ENCODE measurements at regions not wholly inside any gene's neighbourhood (a gene's known extent, or its start where the extent isn't known, plus 50 kb on each side); places are given as distances from the start of the nearest gene placed in this dataset.
"Not testable (repeated sequence)": the region's sequence is repeated elsewhere in the genome, so short reads cannot be mapped to it uniquely, and the experiment has no call there.

DNA sequence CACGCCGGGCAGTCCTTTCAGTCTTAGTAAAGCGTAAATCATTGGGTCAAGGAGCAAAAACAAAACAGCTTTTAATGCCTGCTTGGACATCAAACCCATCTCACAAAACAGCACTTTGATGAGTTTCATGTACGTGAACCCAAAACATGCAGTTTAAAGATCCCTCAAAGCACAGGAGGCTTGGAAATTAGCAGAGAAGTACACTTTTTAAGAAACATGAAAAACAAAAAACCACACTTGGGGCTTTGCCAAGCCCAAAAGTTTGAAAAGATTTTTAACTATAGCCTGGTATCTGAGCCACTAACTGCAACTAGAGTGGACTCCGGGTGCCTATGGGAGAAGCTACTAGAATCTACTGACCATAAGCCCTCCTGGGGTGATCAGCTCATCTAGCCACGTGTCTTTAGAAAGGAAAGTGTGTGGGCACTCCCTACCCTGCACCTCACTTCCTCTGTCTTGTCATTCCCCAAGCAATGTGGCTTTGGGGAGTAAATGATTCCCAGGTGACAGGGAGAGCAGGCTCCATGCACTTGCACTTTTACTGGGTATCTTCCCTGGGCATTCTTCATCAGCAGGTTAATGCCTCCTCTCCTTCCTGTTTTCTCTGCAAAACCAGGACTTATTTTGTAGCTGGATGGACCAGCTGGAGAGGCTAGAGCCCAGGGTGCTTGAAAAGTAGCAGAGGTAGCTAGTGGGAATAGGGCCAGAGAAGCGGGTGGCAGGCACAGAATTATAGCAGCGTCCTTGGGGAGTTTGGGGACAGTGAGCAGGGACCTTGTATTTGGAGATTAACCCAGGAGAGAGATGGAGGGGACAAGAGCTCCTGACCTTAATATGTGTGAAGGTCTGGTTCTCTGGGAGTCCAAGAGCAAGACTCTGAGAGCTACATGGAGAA, 339.3 kb downstream of the BCL11B start:
- no peaks in the 10 kb centered on the region for H3K36me3 Mint-ChIP-seq (ENCODE audit: insufficient read depth)
- H3K4me1 Mint-ChIP-seq (ENCODE audit: low read depth) = peaks cover 77% of the 10 kb centered on the region
- H3K27me3 Mint-ChIP-seq (ENCODE audit: low read depth) = no peaks in the 10 kb centered on the region
- no peak for DNase-seq
- peak in 1 of 2 donors; percentile 24 for ATAC-seq
- H3K9me3 Mint-ChIP-seq = peaks cover 4% of the 10 kb centered on the region
- H3K4me3 Mint-ChIP-seq = peak overlapping the region; percentile 62

DNA sequence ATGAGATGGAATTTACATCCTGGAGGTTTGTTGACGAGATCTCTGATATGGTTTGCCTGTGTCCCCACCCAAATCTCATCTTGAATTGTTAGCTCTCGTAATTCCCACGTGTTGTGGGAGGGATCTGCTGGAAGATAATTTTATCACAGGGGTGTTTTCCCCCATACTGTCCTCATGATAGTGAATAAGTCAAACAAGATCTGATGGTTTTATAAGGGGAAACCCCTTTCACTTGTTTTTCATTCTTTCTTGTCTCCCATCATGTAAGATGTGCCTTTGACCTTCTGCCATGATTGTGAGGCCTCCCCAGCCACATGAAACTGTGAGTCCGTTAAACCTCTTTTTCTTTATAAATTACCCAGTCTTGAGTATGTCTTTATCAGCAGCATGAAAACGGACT, 337.4 kb downstream of the BCL11B start:
- H3K4me3 Mint-ChIP-seq; H3K36me3 Mint-ChIP-seq (ENCODE audit: insufficient read depth); DNase-seq; H3K27me3 Mint-ChIP-seq (ENCODE audit: low read depth); H3K9me3 Mint-ChIP-seq: not testable (repeated sequence)
- ATAC-seq = peak; percentile 48 to 69
- H3K4me1 Mint-ChIP-seq (ENCODE audit: low read depth) = peaks cover 85% of the 10 kb centered on the region

DNA sequence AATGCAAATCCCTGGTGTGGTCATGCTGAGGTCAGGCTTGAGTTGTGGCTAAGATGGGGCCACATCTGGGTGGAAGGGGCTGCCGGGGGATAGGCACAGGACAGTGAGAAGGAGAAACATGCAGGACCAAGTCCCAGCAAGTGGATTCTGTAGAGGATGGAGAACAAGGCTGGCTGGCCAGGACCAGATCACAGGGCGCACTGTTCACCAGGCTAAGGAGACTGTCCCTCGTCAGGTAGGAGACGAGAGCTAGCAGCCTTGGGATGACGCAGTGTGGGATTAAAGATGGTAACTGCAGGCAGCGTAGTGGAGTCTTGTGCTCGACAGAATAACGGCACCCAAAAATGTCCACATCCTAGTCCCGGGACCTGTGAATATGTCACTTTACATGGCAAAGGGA, 336.1 kb downstream of the BCL11B start:
- Mint-ChIP-seq H3K36me3 (ENCODE audit: insufficient read depth) (no peaks in the 10 kb centered on the region), H3K4me3 (no peak overlapping the region), H3K9me3 (peaks cover 4% of the 10 kb centered on the region), H3K4me1 (ENCODE audit: low read depth) (peaks cover 89% of the 10 kb centered on the region), H3K27me3 (ENCODE audit: low read depth) (no peaks in the 10 kb centered on the region)
- ATAC-seq (no peak), DNase-seq (no peak)

DNA sequence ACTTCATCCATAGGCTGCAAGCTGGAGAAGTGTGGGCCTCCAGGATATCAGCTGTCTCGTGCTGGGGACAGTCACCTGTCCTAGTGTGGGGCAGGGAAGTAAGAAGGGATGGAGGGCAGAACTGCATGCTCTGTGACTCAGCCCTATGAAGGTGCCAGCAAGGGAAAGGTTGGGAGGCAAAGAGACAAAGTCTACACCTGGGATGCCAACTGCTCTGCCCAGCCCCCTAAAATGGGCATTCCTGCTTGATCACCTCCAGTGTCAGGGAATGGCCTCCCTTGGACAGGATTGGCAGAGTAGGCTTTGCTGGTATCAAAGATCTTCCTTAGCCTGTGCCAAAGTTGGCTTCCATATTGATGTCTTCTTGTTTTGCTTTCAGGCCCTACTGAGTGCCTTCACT, 335.0 kb downstream of the BCL11B start:
- H3K27me3 Mint-ChIP-seq (ENCODE audit: low read depth) = no peaks in the 10 kb centered on the region
- no peak for DNase-seq
- no peak overlapping the region for H3K4me3 Mint-ChIP-seq
- no peak for ATAC-seq
- peaks cover 4% of the 10 kb centered on the region for H3K9me3 Mint-ChIP-seq
- H3K4me1 Mint-ChIP-seq (ENCODE audit: low read depth) = peaks cover 83% of the 10 kb centered on the region
- no peaks in the 10 kb centered on the region for H3K36me3 Mint-ChIP-seq (ENCODE audit: insufficient read depth)

DNA sequence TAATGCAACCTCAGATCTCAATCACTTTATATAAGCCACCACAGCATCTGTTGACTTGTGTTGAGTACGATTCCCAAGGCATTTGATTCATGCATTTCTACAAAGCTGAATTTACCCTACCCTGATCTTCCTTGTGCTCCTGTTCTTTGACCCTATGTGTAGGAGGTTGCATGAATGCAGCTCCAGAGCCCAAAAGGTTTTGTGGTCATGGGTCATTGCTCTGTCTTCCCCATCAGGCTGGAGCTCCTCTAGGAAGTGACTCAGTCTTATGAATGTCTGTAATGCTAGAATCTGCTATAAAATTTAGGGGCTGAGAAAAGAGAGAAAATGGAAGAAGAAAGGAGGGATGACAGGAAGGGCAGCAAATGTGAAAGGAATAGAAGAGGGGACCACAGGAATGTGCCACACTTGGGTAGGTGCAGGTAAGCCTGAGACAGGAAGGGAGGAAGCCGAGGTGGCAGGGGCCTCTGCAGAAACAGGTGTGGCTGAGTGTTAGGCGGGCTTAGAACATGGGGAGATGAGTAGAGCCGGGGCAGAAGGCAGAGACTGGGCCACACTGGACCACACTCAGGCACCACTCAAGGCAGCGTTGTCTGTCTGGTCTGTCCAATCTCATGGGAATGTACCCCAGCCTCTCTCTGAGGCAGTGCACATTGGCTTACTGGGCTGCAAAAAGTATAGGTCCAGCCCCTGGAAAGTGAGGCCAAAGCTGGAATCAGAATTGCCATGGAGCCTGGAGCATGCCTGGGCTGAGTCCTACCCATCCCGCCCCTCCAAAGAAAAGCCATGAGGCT, 334.1 kb downstream of the BCL11B start:
- H3K27me3 Mint-ChIP-seq (ENCODE audit: low read depth) = no peaks in the 10 kb centered on the region
- no peak for DNase-seq
- peaks cover 4% of the 10 kb centered on the region for H3K9me3 Mint-ChIP-seq
- no peak for ATAC-seq
- no peaks in the 10 kb centered on the region for H3K36me3 Mint-ChIP-seq (ENCODE audit: insufficient read depth)
- peaks cover 74% of the 10 kb centered on the region for H3K4me1 Mint-ChIP-seq (ENCODE audit: low read depth)
- no peak overlapping the region for H3K4me3 Mint-ChIP-seq

DNA sequence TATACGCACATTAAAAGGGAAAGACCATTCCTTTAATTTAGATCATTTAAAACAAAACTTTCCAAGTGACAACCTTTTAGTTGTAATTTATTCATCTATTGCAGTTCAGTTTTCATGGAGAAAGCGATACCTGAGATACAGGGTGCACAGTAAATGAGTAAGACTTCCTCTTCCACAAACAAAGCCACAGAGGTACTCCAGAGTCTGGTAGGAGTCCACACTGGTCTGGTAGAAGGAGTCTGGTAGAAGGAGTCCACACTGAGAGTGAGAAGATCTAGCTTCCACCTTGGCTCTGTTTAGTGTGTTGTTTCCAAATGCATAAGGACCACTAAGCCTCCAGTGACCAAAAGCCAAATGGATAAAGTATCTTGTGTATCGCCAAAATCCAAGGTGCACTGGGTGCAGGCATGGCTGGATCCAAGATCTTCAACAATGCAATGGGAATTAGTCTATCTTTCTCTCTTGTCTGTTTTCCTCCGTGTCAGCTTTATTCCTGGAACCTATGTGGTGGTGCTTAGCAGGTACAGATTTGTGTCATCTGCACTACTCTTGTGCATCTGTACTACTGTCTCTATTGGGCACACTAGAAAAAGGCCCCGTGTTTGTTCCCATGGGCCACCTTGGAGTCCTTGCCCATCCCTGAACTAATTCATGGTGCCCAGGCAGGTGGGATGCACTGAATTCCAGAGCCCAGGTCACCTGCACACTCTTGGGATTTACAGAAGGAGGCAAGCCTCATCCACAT, 331.1 kb downstream of the BCL11B start:
- no peaks in the 10 kb centered on the region for H3K27me3 Mint-ChIP-seq (ENCODE audit: low read depth)
- H3K4me1 Mint-ChIP-seq (ENCODE audit: low read depth) = peaks cover 49% of the 10 kb centered on the region
- ATAC-seq = peak in 1 of 2 donors; percentile 35
- no peaks in the 10 kb centered on the region for H3K36me3 Mint-ChIP-seq (ENCODE audit: insufficient read depth)
- peaks cover 4% of the 10 kb centered on the region for H3K9me3 Mint-ChIP-seq
- no peak overlapping the region for H3K4me3 Mint-ChIP-seq
- no peak for DNase-seq

DNA sequence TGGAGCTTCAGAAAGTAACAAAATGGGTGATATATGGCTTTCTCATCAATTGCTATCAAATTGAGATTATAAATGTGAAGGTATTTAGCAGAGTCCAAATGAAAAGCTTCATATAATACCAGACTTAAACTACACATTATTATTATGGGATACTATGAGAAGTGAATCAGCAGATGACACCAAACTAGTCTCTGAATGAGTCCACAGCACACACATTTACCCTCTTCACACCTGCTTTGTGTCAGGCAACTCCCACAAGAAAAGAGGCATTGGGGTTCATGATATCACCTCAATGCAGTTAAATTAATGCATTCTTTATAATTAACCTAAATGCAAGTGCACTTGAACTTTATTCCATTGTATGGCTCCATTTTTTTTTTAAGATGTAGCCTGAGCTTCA, 330.5 kb downstream of the BCL11B start:
- H3K9me3 Mint-ChIP-seq = peaks cover 4% of the 10 kb centered on the region
- ATAC-seq (peak; percentile 46 to 58), DNase-seq (no peak)
- H3K27me3 Mint-ChIP-seq (ENCODE audit: low read depth) = no peaks in the 10 kb centered on the region
- H3K36me3 Mint-ChIP-seq (ENCODE audit: insufficient read depth) = no peaks in the 10 kb centered on the region
- peaks cover 45% of the 10 kb centered on the region for H3K4me1 Mint-ChIP-seq (ENCODE audit: low read depth)
- H3K4me3 Mint-ChIP-seq = no peak overlapping the region

DNA sequence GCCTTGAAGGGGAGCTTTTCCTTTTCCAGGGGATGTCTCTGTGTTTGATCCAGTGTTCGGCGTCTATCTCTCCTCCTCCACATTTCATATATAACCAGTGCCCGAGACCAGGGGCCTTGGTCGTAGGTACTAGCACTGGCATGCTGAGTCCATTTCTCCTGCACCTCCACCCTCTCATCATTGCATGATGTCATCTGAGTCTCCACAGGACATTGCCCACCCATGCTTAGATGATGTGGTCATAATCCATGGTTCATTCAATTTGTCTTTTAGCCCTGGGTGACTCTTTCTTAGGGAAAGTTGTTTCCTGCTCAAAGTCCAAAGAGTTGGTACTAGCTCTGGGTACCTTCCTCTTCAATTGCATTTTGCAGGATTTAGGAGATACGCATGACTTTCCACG, 328.1 kb downstream of the BCL11B start:
- Mint-ChIP-seq H3K4me1 (ENCODE audit: low read depth) (peaks cover 32% of the 10 kb centered on the region), H3K27me3 (ENCODE audit: low read depth) (no peaks in the 10 kb centered on the region), H3K36me3 (ENCODE audit: insufficient read depth) (no peaks in the 10 kb centered on the region), H3K4me3 (no peak overlapping the region), H3K9me3 (no peaks in the 10 kb centered on the region)
- ATAC-seq = no peak
- DNase-seq = no peak

DNA sequence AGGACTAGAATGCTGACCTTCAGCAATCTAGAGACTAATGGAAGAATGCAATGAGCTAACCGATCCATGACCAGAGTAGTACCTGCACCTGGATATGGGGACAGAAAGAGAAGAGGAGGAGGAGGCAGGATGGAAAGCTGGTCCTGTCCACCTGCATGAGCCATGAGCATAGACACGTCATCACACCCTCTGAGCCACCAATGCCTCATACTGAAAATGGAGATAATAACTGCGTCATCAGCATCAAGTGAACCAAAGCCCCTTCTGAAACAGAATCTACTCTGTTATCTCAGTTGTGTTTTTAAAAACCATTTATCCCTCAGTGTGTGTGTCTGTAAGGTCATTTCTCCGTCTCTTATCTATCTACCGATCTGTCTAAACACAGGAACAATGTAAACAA, 327.0 kb downstream of the BCL11B start:
- ATAC-seq (peak in 1 of 2 donors; percentile 51), DNase-seq (no peak)
- no peaks in the 10 kb centered on the region for H3K9me3 Mint-ChIP-seq
- no peaks in the 10 kb centered on the region for H3K36me3 Mint-ChIP-seq (ENCODE audit: insufficient read depth)
- H3K27me3 Mint-ChIP-seq (ENCODE audit: low read depth) = no peaks in the 10 kb centered on the region
- peaks cover 22% of the 10 kb centered on the region for H3K4me1 Mint-ChIP-seq (ENCODE audit: low read depth)
- H3K4me3 Mint-ChIP-seq = no peak overlapping the region

DNA sequence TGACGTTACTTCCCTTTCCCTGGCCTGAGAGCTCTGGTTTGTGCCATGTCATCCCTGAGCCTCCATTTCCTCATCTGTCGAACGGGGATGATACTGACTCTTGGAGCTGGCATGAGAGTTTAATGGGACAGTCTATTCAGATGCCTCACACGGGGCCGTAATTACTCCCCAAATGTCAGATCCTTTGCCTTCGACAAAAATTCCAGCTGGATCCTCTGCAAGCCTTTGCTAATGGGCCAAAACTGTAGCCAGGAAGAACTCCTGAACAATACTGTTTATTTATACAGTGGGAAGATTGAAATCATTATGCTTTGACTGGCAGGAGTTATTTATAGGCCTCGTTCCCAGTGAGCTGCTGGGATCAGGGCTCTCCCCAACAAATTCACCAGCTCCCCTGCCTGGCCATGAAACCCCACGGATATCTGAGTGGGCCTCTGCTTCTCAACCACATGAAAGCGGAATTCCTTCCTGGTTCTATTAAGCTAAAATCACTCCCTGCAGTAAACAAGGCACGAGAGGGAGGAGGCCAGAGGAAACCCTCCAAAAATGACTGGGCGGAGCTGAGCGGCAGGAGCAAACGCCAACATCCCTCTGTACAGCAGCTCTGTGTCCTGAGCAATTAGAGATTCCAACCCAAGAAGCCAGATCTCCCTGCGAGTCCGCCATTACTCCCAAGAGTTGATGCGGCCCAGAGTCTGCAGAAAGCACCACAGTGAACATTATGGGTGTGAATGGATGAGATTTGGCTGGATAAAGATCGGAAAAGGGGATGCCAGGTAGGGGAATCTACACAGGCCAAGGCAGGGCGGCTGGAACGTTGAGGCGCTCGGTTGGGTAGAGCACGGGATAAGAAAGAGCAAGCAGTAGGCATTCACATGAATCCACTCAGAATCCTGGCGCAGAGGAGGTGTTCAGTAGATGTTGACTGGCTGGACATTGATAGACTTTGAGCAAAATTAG, 326.1 kb downstream of the BCL11B start:
- Mint-ChIP-seq H3K27me3 (ENCODE audit: low read depth) (no peaks in the 10 kb centered on the region), H3K4me3 (no peak overlapping the region), H3K9me3 (no peaks in the 10 kb centered on the region), H3K4me1 (ENCODE audit: low read depth) (peaks cover 15% of the 10 kb centered on the region), H3K36me3 (ENCODE audit: insufficient read depth) (no peaks in the 10 kb centered on the region)
- no peak for ATAC-seq
- DNase-seq = no peak

DNA sequence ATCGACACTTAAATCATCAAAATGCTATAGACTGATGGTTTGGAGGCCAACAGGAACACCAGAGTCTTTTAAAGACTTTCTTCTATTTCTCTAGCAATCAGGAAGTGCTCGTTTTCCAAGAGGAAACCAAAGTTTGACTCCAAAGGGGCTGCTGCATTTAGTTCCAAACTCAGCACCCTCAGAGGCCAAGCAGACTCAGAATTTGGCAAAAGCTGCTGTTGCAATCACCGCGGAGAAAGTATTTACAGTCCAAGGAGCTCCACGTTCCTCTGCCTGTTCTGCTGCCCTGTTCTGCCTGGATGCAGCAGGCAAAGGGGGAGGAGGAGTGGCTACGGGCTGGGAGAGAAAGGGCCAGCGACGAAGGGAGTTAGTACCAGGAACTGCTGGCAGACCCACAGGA, 325.1 kb downstream of the BCL11B start:
- Mint-ChIP-seq H3K9me3 (no peaks in the 10 kb centered on the region), H3K4me3 (no peak overlapping the region), H3K27me3 (ENCODE audit: low read depth) (no peaks in the 10 kb centered on the region)

DNA sequence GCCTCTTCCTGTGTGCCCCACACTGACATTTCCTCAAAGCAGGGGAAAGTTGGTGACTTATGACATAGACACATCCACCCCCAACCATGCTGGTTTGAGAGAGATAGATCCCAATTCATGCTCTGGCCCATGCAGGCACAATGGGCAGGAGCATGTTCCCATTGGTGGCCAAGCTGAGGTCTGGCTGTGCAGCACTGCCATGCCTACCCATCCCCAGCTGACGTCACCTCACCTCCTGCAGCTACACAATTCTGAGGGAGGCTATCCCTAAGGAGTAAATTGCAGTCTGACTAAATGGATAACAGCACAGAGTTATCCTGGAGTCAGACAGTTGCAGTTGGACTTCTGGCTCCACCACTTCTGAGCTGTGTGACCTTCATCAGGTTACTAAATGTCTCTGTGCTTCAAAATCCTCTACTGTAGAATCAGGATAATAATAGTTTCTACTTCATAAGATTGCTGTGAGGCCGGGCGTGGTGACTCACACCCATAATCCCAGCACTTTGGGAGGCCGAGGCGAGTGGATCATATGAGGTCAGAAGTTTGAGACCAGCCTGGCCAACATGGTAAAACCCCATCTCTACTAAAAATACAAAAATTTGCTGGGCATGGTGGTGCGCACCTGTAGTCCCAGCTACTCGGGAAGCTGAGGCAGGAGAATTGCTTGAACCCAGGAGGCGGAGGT, 323.9 kb downstream of the BCL11B start:
- Mint-ChIP-seq H3K9me3 (no peaks in the 10 kb centered on the region), H3K27me3 (ENCODE audit: low read depth) (no peaks in the 10 kb centered on the region), H3K4me1 (ENCODE audit: low read depth) (peaks cover 9% of the 10 kb centered on the region), H3K4me3 (no peak overlapping the region), H3K36me3 (ENCODE audit: insufficient read depth) (no peaks in the 10 kb centered on the region)
- ATAC-seq (no peak), DNase-seq (no peak)

More for the DNA sequence above, 325.1 kb downstream of the BCL11B start:
- DNase-seq (no peak), ATAC-seq (no peak)
- no peaks in the 10 kb centered on the region for H3K36me3 Mint-ChIP-seq (ENCODE audit: insufficient read depth)
- H3K4me1 Mint-ChIP-seq (ENCODE audit: low read depth) = peaks cover 9% of the 10 kb centered on the region

DNA sequence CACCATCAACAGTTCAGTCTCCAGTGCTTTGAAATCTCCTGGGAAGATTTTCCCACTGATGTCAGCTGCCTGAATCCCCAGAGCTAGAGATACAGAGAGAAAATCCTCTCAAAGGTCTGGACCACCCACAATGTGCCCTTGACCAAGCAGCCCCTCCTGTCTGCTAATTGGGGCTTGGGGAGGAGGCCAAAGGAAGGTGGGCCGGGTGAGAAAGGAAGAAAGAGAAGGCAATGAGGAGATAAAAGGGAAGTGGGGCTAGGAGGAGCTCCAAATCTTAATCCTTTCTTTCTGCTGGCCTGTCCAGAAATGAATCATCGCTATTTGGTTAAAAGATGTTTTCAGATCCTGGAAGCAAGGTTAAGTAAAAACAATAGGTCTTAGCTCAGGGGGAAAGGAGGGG, 322.9 kb downstream of the BCL11B start:
- ATAC-seq = no peak
- Mint-ChIP-seq H3K27me3 (ENCODE audit: low read depth) (no peaks in the 10 kb centered on the region), H3K4me1 (ENCODE audit: low read depth) (peaks cover 9% of the 10 kb centered on the region), H3K36me3 (ENCODE audit: insufficient read depth) (no peaks in the 10 kb centered on the region), H3K4me3 (no peak overlapping the region), H3K9me3 (no peaks in the 10 kb centered on the region)
- no peak for DNase-seq
